OCI-LY3 (cell line): ENCODE measurements at regions not wholly inside any gene's neighbourhood (a gene's known extent, or its start where the extent isn't known, plus 50 kb on each side); places are given as distances from the start of the nearest gene placed in this dataset.

Experiments
- H2AFZ ChIP-seq: fragments of 200-600, 300-600 bp; shearing (Covaris generic); 2 replicates; pipeline ENCODE4 v1.6.0; 2014; ENCODE audit warnings: antibody characterized with exemption, low read depth, low read length
- H3K27ac ChIP-seq: fragments of 200-600, 300-600 bp; sonication (generic); 2 replicates; pipeline ENCODE4 v1.5.1; 2014; ENCODE audit warnings: mild to moderate bottlenecking, low read length, moderate library complexity, mixed read lengths
- H3K27me3 ChIP-seq: fragments of 200-600, 300-600 bp; sonication (generic); 2 replicates; pipeline ENCODE4 v1.6.1; 2014; ENCODE audit warnings: low read depth, low read length, mixed read lengths
- H3K36me3 ChIP-seq: fragments of 200-600, 300-600 bp; sonication (generic); replicated peaks from 2 replicates; pipeline ENCODE3; 2014; ENCODE audit warnings: low read depth, low read length, mixed read lengths
- H3K4me1 ChIP-seq: fragments of 300-600, 200-600 bp; sonication (generic); 2 replicates; pipeline ENCODE4 v1.6.1; 2014; ENCODE audit warnings: low read length, mixed read lengths
- H3K4me2 ChIP-seq: fragments of 200-600, 300-600 bp; sonication (generic); 2 replicates; pipeline ENCODE4 v1.6.1; 2014; ENCODE audit warnings: low read length, mixed read lengths
- H3K4me3 ChIP-seq: fragments of 300-600, 200-600 bp; sonication (generic); 2 replicates; pipeline ENCODE4 v1.5.1; 2014; ENCODE audit warnings: antibody characterized with exemption, mild to moderate bottlenecking, low read length, moderate library complexity
- H3K79me2 ChIP-seq: fragments of 300-600, 200-600 bp; shearing (Covaris generic); 2 replicates; pipeline ENCODE4 v1.6.1; 2014; ENCODE audit warnings: mild to moderate bottlenecking, low read length, mixed read lengths
- H3K9ac ChIP-seq: fragments of 300-600, 200-600 bp; shearing (Covaris generic); 2 replicates; pipeline ENCODE4 v1.6.0; 2014; ENCODE audit warnings: mild to moderate bottlenecking, low read length, moderate library complexity
- H3K9me3 ChIP-seq: fragments of 200-600, 300-600 bp; shearing (Covaris generic); 2 replicates; pipeline ENCODE4 v1.6.1; 2014; ENCODE audit warnings: low read length, mixed read lengths; ENCODE audit not compliant: insufficient read depth
- H4K20me1 ChIP-seq: fragments of 200-600, 300-600 bp; sonication (generic); 2 replicates; pipeline ENCODE4 v1.6.1; 2016; ENCODE audit warnings: low read length, mixed read lengths; ENCODE audit not compliant: insufficient read depth
- EZH2phosphoT487 ChIP-seq: fragments of 200-600 bp; shearing (Covaris generic); IDR thresholded peaks from 2 replicates; pipeline ENCODE4 v1.6.1; 2018; ENCODE audit warnings: antibody characterized with exemption, mixed run types, low read depth
- TF ChIP-seq, protein P1 (sequence below): fragments of 200-600, 300-600 bp; sonication (generic); IDR thresholded peaks from 2 replicates; pipeline ENCODE4 v1.5.1; 2014; ENCODE audit warnings: antibody characterized with exemption, low read length, low read depth

- Histone ChIP-seq H3K9me3 (no peaks in the 10 kb centered on the region), H3K9ac (no peak overlapping the region), H3K4me2 (no peak overlapping the region), H3K27me3 (no peaks in the 10 kb centered on the region), H4K20me1 (no peaks in the 10 kb centered on the region), H3K36me3 (no peaks in the 10 kb centered on the region), H3K27ac (no peak overlapping the region), H3K79me2 (no peaks in the 10 kb centered on the region), H3K4me1 (no peaks in the 10 kb centered on the region), H2AFZ (no peak overlapping the region), H3K4me3 (no peak overlapping the region)
- no peak for TF ChIP-seq EZH2phosphoT487
- TF ChIP-seq, protein P1, sequence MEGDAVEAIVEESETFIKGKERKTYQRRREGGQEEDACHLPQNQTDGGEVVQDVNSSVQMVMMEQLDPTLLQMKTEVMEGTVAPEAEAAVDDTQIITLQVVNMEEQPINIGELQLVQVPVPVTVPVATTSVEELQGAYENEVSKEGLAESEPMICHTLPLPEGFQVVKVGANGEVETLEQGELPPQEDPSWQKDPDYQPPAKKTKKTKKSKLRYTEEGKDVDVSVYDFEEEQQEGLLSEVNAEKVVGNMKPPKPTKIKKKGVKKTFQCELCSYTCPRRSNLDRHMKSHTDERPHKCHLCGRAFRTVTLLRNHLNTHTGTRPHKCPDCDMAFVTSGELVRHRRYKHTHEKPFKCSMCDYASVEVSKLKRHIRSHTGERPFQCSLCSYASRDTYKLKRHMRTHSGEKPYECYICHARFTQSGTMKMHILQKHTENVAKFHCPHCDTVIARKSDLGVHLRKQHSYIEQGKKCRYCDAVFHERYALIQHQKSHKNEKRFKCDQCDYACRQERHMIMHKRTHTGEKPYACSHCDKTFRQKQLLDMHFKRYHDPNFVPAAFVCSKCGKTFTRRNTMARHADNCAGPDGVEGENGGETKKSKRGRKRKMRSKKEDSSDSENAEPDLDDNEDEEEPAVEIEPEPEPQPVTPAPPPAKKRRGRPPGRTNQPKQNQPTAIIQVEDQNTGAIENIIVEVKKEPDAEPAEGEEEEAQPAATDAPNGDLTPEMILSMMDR: no peak
Measured at GRCh38 chr5:4479426-4479825, 660.7 kb upstream of the ADAMTS16 start.

DNA sequence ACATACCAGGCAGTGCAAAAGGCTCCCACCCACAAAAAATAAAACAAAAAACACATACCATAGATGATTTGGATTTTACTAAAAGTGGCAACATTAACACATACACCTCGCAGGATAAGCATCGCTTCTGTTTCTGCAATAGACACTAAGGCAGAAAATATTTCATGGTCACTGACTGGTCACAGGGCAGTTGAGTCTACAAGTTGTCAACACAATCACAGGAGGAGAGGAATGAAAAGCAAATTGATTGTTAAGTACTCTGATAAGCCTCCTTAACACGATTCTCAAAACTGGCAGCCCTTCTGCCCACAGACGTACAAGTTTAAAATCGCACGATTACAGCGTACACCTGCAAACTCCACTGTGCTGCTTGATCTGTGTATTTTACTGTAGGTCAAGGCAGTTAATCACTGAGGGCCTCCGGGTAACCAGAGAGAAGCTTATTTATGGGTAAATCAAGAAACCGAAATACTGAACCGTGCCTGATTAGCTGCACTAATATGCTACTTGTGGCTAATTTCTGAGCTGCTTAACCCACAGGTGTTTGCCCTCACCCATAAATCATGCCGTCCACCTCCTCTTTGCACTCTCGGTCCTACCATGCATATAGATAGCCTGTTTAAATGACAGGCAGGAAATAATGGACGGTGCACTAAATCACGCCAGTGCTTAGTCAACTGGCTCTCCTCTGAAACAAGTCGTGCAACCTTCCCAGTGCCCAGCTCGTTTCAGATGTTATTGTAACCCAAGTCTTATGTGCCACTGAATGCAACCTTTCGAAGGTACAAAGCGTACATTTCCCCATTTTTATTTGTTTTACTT is 659.4 kb upstream of the ADAMTS16 start:
- Histone ChIP-seq H3K36me3 (no peaks in the 10 kb centered on the region), H3K4me1 (no peaks in the 10 kb centered on the region), H3K9me3 (no peaks in the 10 kb centered on the region), H3K9ac (no peak overlapping the region), H4K20me1 (no peaks in the 10 kb centered on the region), H3K27me3 (no peaks in the 10 kb centered on the region), H3K4me2 (no peak overlapping the region), H3K79me2 (no peaks in the 10 kb centered on the region), H3K4me3 (no peak overlapping the region), H2AFZ (no peak overlapping the region), H3K27ac (no peak overlapping the region)
- TF ChIP-seq, protein P1: no peak
- TF ChIP-seq EZH2phosphoT487: no peak

GRCh38 chr5:4487581-4487980 is 652.5 kb upstream of the ADAMTS16 start:
- Histone ChIP-seq H3K9ac (no peak overlapping the region), H3K4me2 (no peak overlapping the region), H2AFZ (no peak overlapping the region), H3K27me3 (no peaks in the 10 kb centered on the region), H3K36me3 (no peaks in the 10 kb centered on the region), H3K4me1 (no peaks in the 10 kb centered on the region), H3K27ac (no peak overlapping the region), H4K20me1 (no peaks in the 10 kb centered on the region), H3K79me2 (no peaks in the 10 kb centered on the region), H3K4me3 (no peak overlapping the region), H3K9me3 (no peaks in the 10 kb centered on the region)
- TF ChIP-seq EZH2phosphoT487: no peak
- TF ChIP-seq, protein P1: no peak

GRCh38 chr5:4511996-4512656 is 628.0 kb upstream of the ADAMTS16 start:
- TF ChIP-seq EZH2phosphoT487: no peak
- Histone ChIP-seq H3K9ac (no peak overlapping the region), H3K27me3 (no peaks in the 10 kb centered on the region), H3K9me3 (no peaks in the 10 kb centered on the region), H3K4me1 (no peaks in the 10 kb centered on the region), H2AFZ (no peak overlapping the region), H3K79me2 (no peaks in the 10 kb centered on the region), H3K36me3 (no peaks in the 10 kb centered on the region), H3K4me3 (no peak overlapping the region), H4K20me1 (no peaks in the 10 kb centered on the region), H3K27ac (no peak overlapping the region), H3K4me2 (no peak overlapping the region)
